ENCODE measurements at regions not wholly inside any gene's neighbourhood (a gene's known extent, or its start where the extent isn't known, plus 50 kb on each side); places are given as distances from the start of the nearest gene placed in this dataset.

DNA sequence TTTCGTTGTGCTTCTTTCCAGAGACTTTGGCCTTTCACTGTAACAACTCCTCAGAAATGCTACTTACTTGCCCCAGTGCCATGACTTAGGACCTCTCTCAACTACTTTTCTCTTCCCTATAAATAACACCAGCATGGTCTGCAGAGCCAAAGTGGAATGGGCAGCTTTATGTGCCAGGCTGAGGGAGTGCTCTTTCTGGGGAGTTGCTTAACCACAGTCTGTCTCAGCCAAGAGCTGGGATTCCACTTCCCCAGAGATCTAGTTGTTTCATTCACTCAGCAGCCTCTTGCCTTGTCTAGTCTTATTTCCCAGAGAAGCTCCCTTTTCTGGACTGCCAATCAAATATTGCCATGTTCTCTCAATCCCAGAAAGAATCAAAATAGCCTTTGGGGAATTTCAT, 912.2 kb downstream of the GRID1 start:
- TF ChIP-seq, protein P1, sequence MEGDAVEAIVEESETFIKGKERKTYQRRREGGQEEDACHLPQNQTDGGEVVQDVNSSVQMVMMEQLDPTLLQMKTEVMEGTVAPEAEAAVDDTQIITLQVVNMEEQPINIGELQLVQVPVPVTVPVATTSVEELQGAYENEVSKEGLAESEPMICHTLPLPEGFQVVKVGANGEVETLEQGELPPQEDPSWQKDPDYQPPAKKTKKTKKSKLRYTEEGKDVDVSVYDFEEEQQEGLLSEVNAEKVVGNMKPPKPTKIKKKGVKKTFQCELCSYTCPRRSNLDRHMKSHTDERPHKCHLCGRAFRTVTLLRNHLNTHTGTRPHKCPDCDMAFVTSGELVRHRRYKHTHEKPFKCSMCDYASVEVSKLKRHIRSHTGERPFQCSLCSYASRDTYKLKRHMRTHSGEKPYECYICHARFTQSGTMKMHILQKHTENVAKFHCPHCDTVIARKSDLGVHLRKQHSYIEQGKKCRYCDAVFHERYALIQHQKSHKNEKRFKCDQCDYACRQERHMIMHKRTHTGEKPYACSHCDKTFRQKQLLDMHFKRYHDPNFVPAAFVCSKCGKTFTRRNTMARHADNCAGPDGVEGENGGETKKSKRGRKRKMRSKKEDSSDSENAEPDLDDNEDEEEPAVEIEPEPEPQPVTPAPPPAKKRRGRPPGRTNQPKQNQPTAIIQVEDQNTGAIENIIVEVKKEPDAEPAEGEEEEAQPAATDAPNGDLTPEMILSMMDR (IDR thresholded peaks at IDR 0.05) = no peak
- TF ChIP-seq POLR2A (IDR thresholded peaks at IDR 0.05) (no peak), EP300 (IDR thresholded peaks at IDR 0.05) (no peak)
